ENCODE measurements at regions not wholly inside any gene's neighbourhood (a gene's known extent, or its start where the extent isn't known, plus 50 kb on each side); places are given as distances from the start of the nearest gene placed in this dataset.

- H3K79me2 ChIP-seq (ENCODE audit: insufficient read depth, low read length): no peaks in the 10 kb centered on the region
- no peak overlapping the region for H3K56ac ChIP-seq (ENCODE audit: insufficient read length, low read depth, low read length)
- H2AK5ac ChIP-seq (ENCODE audit: insufficient read length, low read length): no peak overlapping the region
- no peak overlapping the region for H3K4me2 ChIP-seq (ENCODE audit: insufficient read depth, insufficient read length, low read length)
- H2AFZ ChIP-seq (ENCODE audit: low read length): no peak overlapping the region
- H3K9ac ChIP-seq (ENCODE audit: extremely low read depth, insufficient read length, low read length): no peak overlapping the region
- no peak for DNase-seq
- H3K14ac ChIP-seq (ENCODE audit: insufficient read depth, low read length): no peak overlapping the region
- Mint-ChIP-seq H3K27me3 (ENCODE audit: low read depth) (no peaks in the 10 kb centered on the region), H3K27ac (no peak overlapping the region), H3K4me1 (no peaks in the 10 kb centered on the region), H3K36me3 (ENCODE audit: insufficient read depth in 1 of 3, low read depth in 3 of 3) (no peaks in the 10 kb centered on the region), H3K4me3 (no peak overlapping the region), H3K9me3 (no peaks in the 10 kb centered on the region)
- H2BK12ac ChIP-seq (ENCODE audit: insufficient read length, low read depth, low read length): no peak overlapping the region
- H3K27ac ChIP-seq (ENCODE audit: insufficient read length, low read depth, low read length): no peak overlapping the region
- no peak overlapping the region for H4K5ac ChIP-seq (ENCODE audit: insufficient read length, low read depth, low read length)
- H3K18ac ChIP-seq (ENCODE audit: insufficient read length, low read depth, low read length): no peak overlapping the region
- no peak overlapping the region for H3K23ac ChIP-seq (ENCODE audit: insufficient read length, low read depth, low read length)
- no peaks in the 10 kb centered on the region for H4K20me1 ChIP-seq (ENCODE audit: control insufficient read depth, insufficient read depth, insufficient read length)
- no peak overlapping the region for H2BK20ac ChIP-seq (ENCODE audit: low read depth, low read length, poor library complexity, severe bottlenecking)
- WGBS (ENCODE audit: extremely low coverage, insufficient read length, low lambda C conversion rate): no CpG with 5 or more reads among the region's 7 CpGs
- no peak overlapping the region for H2BK120ac ChIP-seq (ENCODE audit: low read depth, low read length, poor library complexity, severe bottlenecking)
- no peak overlapping the region for H4K91ac ChIP-seq (ENCODE audit: insufficient read length, low read depth, low read length)
- no peak overlapping the region for H3T11ph ChIP-seq (ENCODE audit: low read length)
- no peaks in the 10 kb centered on the region for H3K9me3 ChIP-seq (ENCODE audit: control insufficient read depth, low read depth, low read length)
- H3K79me1 ChIP-seq (ENCODE audit: insufficient read depth, low read depth, low read length, poor library complexity, severe bottlenecking): no peaks in the 10 kb centered on the region
- H2BK5ac ChIP-seq (ENCODE audit: insufficient read length, low read length): no peak overlapping the region
- no peaks in the 10 kb centered on the region for H3K23me2 ChIP-seq (ENCODE audit: insufficient read length, low read depth, low read length, poor library complexity, severe bottlenecking)
- H2BK15ac ChIP-seq (ENCODE audit: low read depth, low read length): no peak overlapping the region
- H3K4ac ChIP-seq (ENCODE audit: low read depth, low read length): no peak overlapping the region
- H3K27me3 ChIP-seq (ENCODE audit: insufficient read depth, low read length): no peaks in the 10 kb centered on the region
- H4K8ac ChIP-seq (replicated peaks; ENCODE audit: insufficient read length, low read depth, low read length): no peak overlapping the region
- TF ChIP-seq CTCF (conservative IDR thresholded peaks at IDR 0.05): no peak
- H3K4me1 ChIP-seq (ENCODE audit: insufficient read depth, low read length): no peaks in the 10 kb centered on the region
Observed at GRCh38 chr5:4383518-4384198, 756.5 kb upstream of the ADAMTS16 start.

All from H9 (cell line).